Uterus (tissue), 2 donors: ENCODE measurements at regions not wholly inside any gene's neighbourhood (a gene's known extent, or its start where the extent isn't known, plus 50 kb on each side); places are given as distances from the start of the nearest gene placed in this dataset.
"Not testable (repeated sequence)": the region's sequence is repeated elsewhere in the genome, so short reads cannot be mapped to it uniquely, and the experiment has no call there.

Experiments
- POLR2A ChIP-seq, 2 donors: fragments of 450-650 bp; IDR thresholded peaks; one replicate each; pipeline ENCODE4 v1.6.1; 2016; ENCODE audit warnings: antibody characterized with exemption in 2 of 2, mild to moderate bottlenecking in 1 of 2, moderate library complexity in 1 of 2
- TF ChIP-seq, protein P1 (sequence below), 4 experiments: fragments of 200-600 bp in 2 of 4; fragments of 450-650 bp in 2 of 4; sonication (generic) in 2 of 4; IDR thresholded peaks; one replicate each; pipeline ENCODE4 v1.5.1; 2016 to 2019; ENCODE audit warnings: antibody characterized with exemption in 4 of 4, mild to moderate bottlenecking in 2 of 4, moderate library complexity in 1 of 4

DNA sequence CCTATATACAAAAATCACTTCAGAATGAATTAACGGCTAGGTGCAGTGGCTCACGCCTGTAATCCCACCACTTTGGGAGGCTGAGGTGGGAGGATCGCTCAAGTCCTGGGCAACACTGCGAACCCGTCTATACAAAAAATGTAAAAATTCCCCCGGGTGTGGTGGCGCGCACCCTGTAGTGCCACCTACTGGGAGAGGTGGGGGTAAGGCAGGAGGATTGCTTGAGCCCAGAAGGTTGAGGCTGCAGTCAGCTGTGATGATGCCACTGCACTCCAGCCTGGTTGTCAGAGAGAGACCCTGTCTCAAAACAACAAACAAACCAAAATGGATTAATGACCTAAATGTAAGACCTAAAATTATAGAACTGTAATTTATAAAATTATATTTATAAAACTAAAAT, 236.2 kb downstream of the SPATA31A6 start:
- TF ChIP-seq, protein P1, sequence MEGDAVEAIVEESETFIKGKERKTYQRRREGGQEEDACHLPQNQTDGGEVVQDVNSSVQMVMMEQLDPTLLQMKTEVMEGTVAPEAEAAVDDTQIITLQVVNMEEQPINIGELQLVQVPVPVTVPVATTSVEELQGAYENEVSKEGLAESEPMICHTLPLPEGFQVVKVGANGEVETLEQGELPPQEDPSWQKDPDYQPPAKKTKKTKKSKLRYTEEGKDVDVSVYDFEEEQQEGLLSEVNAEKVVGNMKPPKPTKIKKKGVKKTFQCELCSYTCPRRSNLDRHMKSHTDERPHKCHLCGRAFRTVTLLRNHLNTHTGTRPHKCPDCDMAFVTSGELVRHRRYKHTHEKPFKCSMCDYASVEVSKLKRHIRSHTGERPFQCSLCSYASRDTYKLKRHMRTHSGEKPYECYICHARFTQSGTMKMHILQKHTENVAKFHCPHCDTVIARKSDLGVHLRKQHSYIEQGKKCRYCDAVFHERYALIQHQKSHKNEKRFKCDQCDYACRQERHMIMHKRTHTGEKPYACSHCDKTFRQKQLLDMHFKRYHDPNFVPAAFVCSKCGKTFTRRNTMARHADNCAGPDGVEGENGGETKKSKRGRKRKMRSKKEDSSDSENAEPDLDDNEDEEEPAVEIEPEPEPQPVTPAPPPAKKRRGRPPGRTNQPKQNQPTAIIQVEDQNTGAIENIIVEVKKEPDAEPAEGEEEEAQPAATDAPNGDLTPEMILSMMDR (IDR thresholded peaks at IDR 0.05) = not testable (repeated sequence)
- TF ChIP-seq POLR2A (IDR thresholded peaks at IDR 0.05) = not testable (repeated sequence)
